A549 (cell line): ENCODE measurements at regions not wholly inside any gene's neighbourhood (a gene's known extent, or its start where the extent isn't known, plus 50 kb on each side); places are given as distances from the start of the nearest gene placed in this dataset.

Experiments
- BHLHE40 ChIP-seq: IDR thresholded peaks from 2 replicates; pipeline ENCODE4 v1.6.1; 2012; ENCODE audit warnings: low read depth, low read length, inconsistent platforms
- POLR2A ChIP-seq: IDR thresholded peaks from 2 replicates; pipeline ENCODE4 v1.6.1; 2012; ENCODE audit warnings: mild to moderate bottlenecking, low read length
- RCOR1 ChIP-seq: fragments of 150-350 bp; IDR thresholded peaks from 2 replicates; pipeline ENCODE4 v1.6.1; 2014; ENCODE audit warnings: antibody characterized with exemption, low read length, low read depth
- RFX5 ChIP-seq: fragments of 450-650 bp; IDR thresholded peaks from 2 replicates; pipeline ENCODE4 v1.7.1; 2014; ENCODE audit warnings: antibody characterized with exemption, mild to moderate bottlenecking, moderate library complexity
- SREBF2 ChIP-seq: fragments of 450-650 bp; IDR thresholded peaks from 2 replicates; pipeline ENCODE4 v1.6.1; 2014; ENCODE audit warnings: mild to moderate bottlenecking, moderate library complexity
- ZFP36 ChIP-seq: fragments of 450-650 bp; IDR thresholded peaks from 2 replicates; pipeline ENCODE4 v1.6.1; 2014; ENCODE audit warnings: borderline replicate concordance; ENCODE audit not compliant: partially characterized antibody
- TF ChIP-seq, protein P1 (sequence below): fragments of >200 bp; sonication (Bioruptor Twin); formaldehyde crosslinking; IDR thresholded peaks from 3 replicates; pipeline ENCODE4 v1.5.1; 2016
- TF ChIP-seq, protein P2 (sequence below): fragments of 200-600 bp; sonication (generic); IDR thresholded peaks from 2 replicates; pipeline ENCODE4 v1.6.1; 2016; ENCODE audit warnings: antibody characterized with exemption, mild to moderate bottlenecking, moderate library complexity
- TF ChIP-seq, protein P3 (sequence below): IDR thresholded peaks from 2 replicates; pipeline ENCODE4 v1.6.1; 2012

DNA sequence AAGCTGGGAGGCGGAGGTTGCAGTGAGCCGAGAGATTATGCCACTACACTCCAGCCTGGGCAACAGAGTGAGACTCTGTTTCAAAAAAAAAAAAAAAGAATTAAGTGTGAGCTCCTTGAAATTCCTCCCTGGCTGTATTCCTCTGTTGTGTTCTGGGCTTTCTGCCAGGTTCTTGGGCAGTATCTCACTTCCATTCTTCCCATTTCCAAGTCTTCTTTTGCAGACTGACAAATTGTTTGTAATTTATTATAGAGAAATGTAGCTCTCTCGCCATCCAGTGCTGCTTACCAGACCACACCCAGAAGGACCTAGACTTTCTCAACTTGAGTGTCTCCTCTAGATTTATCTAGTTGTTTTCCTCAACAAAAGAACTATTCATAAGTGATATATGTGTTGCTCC, 105.0 kb upstream of the ADGRL2 start:
- TF ChIP-seq, protein P1, sequence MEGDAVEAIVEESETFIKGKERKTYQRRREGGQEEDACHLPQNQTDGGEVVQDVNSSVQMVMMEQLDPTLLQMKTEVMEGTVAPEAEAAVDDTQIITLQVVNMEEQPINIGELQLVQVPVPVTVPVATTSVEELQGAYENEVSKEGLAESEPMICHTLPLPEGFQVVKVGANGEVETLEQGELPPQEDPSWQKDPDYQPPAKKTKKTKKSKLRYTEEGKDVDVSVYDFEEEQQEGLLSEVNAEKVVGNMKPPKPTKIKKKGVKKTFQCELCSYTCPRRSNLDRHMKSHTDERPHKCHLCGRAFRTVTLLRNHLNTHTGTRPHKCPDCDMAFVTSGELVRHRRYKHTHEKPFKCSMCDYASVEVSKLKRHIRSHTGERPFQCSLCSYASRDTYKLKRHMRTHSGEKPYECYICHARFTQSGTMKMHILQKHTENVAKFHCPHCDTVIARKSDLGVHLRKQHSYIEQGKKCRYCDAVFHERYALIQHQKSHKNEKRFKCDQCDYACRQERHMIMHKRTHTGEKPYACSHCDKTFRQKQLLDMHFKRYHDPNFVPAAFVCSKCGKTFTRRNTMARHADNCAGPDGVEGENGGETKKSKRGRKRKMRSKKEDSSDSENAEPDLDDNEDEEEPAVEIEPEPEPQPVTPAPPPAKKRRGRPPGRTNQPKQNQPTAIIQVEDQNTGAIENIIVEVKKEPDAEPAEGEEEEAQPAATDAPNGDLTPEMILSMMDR = no peak
- no peak for TF ChIP-seq BHLHE40
- TF ChIP-seq RCOR1 = no peak
- TF ChIP-seq, protein P2, sequence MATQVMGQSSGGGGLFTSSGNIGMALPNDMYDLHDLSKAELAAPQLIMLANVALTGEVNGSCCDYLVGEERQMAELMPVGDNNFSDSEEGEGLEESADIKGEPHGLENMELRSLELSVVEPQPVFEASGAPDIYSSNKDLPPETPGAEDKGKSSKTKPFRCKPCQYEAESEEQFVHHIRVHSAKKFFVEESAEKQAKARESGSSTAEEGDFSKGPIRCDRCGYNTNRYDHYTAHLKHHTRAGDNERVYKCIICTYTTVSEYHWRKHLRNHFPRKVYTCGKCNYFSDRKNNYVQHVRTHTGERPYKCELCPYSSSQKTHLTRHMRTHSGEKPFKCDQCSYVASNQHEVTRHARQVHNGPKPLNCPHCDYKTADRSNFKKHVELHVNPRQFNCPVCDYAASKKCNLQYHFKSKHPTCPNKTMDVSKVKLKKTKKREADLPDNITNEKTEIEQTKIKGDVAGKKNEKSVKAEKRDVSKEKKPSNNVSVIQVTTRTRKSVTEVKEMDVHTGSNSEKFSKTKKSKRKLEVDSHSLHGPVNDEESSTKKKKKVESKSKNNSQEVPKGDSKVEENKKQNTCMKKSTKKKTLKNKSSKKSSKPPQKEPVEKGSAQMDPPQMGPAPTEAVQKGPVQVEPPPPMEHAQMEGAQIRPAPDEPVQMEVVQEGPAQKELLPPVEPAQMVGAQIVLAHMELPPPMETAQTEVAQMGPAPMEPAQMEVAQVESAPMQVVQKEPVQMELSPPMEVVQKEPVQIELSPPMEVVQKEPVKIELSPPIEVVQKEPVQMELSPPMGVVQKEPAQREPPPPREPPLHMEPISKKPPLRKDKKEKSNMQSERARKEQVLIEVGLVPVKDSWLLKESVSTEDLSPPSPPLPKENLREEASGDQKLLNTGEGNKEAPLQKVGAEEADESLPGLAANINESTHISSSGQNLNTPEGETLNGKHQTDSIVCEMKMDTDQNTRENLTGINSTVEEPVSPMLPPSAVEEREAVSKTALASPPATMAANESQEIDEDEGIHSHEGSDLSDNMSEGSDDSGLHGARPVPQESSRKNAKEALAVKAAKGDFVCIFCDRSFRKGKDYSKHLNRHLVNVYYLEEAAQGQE = no peak
- no peak for TF ChIP-seq RFX5
- TF ChIP-seq, protein P3, sequence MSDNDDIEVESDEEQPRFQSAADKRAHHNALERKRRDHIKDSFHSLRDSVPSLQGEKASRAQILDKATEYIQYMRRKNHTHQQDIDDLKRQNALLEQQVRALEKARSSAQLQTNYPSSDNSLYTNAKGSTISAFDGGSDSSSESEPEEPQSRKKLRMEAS = no peak
- TF ChIP-seq ZFP36 = no peak
- no peak for TF ChIP-seq SREBF2
- TF ChIP-seq POLR2A = no peak
